ENCODE measurements at regions not wholly inside any gene's neighbourhood (a gene's known extent, or its start where the extent isn't known, plus 50 kb on each side); places are given as distances from the start of the nearest gene placed in this dataset.
A peak's percentile ranks its signal among the peaks of the same experiment; 100 is the strongest.

DNA sequence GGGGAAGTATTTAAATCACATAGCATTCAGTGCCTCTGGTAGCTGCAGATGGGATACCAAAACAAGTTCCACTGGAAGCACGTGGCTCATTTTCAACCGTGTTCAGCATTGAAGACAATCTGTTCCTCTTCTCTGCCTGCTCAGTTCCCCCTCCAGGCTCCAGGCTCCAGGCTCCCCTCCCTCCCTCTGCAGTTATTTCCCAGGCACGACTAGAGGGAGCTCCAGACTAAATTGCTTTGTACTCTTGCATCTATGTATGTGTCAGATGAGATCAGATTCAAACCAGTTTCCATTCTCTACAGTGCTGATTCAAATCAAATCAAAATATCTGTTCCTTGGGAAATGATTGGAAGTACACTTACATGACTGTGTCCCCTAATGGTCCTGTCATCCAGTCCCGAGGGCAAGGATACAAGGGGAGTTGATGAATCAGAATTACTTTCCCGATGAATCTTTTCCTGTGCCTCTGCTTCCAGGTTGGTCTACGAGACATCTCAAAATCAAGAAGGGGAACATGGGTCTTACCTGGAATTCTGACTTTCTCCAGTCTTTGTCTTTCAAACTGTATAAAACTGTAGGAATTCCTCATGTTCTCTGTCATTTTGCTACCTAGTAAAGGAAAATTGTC lies 600.5 kb downstream of the EDEM1 start:
- no peak for TF ChIP-seq Cebpa-rat (IDR thresholded peaks at IDR 0.05)
- Histone ChIP-seq H3K4me1 (peaks cover 0 to 8% (median 0%) of the 10 kb centered on the region in 10 experiments; a peak in 1 of 20 replicates), H3K4me3 (no peak overlapping the region), H3K27ac (no peak overlapping the region), H4K20me1 (no peaks in the 10 kb centered on the region), H3K27me3 (no peaks in the 10 kb centered on the region), H3K9ac (no peak overlapping the region), H3K4me2 (no peak overlapping the region), H3K36me3 (no peaks in the 10 kb centered on the region), H3K9me3 (replicated peaks in 1 of 11) (no peaks in the 10 kb centered on the region)

DNA sequence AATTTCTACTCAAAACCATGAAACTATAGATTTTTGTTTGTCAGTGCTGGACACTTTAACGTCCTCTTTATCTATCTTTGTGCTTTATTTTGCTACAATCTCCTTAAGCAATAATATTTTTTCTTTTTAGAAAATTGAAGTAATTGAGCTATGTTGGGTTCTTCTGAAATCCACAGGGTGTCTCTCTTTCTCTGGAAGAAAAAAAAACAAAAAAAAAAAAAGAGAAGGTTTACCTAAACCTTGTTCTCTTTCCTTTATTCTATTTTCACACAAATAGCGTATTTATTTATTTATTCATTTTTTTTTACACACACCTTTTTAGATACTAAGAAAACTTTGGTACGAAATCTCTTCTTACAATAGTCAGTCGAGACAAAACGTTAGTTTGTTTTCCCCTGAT lies 601.0 kb downstream of the EDEM1 start:
- H3K4me2 ChIP-seq, result no peak overlapping the region
- H3K27me3 ChIP-seq, result no peaks in the 10 kb centered on the region
- H3K36me3 ChIP-seq, result no peaks in the 10 kb centered on the region
- H3K4me3 ChIP-seq, result no peak overlapping the region
- no peak overlapping the region for H3K9ac ChIP-seq
- H3K27ac ChIP-seq, result no peak overlapping the region
- no peak for TF ChIP-seq Cebpa-rat (IDR thresholded peaks at IDR 0.05)
- no peaks in the 10 kb centered on the region for H4K20me1 ChIP-seq
- peaks cover 0 to 8% (median 0%) of the 10 kb centered on the region in 10 experiments; a peak in 1 of 20 replicates for H3K4me1 ChIP-seq
- peaks cover 0 to 2% (median 0%) of the 10 kb centered on the region in 11 experiments; a peak in 3 of 22 replicates for H3K9me3 ChIP-seq (replicated peaks in 1 of 11)

DNA sequence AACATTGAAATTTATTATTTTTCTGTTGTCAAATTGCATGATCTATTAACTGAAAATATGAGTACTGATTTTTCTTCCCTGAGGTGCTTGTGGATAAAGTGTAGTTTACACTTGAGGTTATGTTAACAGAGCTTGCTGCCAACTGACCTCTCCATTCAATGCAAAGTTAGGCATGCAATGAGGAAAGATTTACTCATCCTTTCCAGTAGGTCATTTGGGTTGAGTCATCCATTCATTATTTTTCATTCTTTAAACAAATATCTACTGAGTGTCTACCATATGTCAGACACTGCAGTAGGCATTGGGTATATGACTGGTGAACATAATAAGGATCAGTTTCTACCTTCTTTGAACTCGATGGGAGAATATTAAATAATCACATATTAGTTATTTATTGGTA lies 604.1 kb downstream of the EDEM1 start:
- Histone ChIP-seq H3K27me3 (no peaks in the 10 kb centered on the region), H3K4me1 (peaks cover 0 to 8% (median 0%) of the 10 kb centered on the region in 10 experiments; a peak in 1 of 20 replicates), H3K9me3 (replicated peaks in 1 of 11) (peaks cover 0 to 17% (median 8%) of the 10 kb centered on the region in 11 experiments; a peak in 7 of 22 replicates), H3K4me3 (no peak overlapping the region), H3K36me3 (no peaks in the 10 kb centered on the region), H3K27ac (no peak overlapping the region), H4K20me1 (no peaks in the 10 kb centered on the region), H3K4me2 (no peak overlapping the region), H3K9ac (no peak overlapping the region)
- TF ChIP-seq Cebpa-rat (IDR thresholded peaks at IDR 0.05), result no peak

DNA sequence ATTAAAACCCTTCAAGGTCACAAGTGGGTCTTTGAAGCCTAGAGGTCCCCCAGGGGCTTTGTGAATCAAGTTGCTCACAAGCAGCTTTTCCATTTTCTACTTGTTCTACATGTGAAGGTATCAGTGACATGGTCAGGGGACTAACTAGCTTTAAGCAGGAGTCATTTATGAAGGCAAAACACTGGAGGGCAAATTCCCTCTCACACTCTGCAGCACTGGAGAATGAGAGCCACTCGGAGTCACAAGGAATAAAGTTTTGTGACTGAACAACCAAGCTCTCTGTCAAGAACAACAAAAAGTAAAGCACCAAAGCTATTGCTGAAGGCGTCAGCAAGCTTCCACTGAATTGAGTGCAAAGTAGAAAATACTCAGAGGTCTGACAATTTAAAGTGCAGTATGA lies 609.0 kb downstream of the EDEM1 start:
- no peak for TF ChIP-seq Cebpa-rat (IDR thresholded peaks at IDR 0.05)
- H3K4me3 ChIP-seq, result no peak overlapping the region
- H3K9me3 ChIP-seq (replicated peaks in 1 of 11), result peaks cover 0 to 17% (median 8%) of the 10 kb centered on the region in 11 experiments; a peak in 7 of 22 replicates
- no peak overlapping the region for H3K9ac ChIP-seq
- H3K4me1 ChIP-seq, result no peaks in the 10 kb centered on the region
- H3K4me2 ChIP-seq, result no peak overlapping the region
- H3K27me3 ChIP-seq, result no peaks in the 10 kb centered on the region
- no peaks in the 10 kb centered on the region for H4K20me1 ChIP-seq
- H3K36me3 ChIP-seq, result no peaks in the 10 kb centered on the region
- H3K27ac ChIP-seq, result no peak overlapping the region

DNA sequence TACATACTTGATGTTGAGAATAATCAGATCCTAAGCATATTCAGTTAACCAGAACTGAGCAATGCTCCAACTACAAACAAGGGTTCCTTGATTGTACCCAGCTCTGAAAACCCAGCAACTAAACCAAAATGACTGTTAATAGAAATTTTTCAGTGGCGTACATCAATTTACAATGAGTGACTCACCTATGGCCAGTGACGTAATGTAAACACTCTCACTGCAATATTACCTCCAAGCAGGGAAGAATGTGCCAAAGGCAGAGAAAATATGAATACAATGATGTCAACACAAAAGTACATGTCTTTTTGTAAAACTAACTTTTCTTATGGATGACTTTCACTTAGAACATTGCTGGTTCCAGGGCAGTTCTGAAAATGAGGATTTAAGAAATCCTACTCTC lies 611.3 kb downstream of the EDEM1 start:
- peaks cover 0 to 14% (median 8%) of the 10 kb centered on the region in 11 experiments; a peak in 6 of 22 replicates for H3K9me3 ChIP-seq (replicated peaks in 1 of 11)
- H4K20me1 ChIP-seq, result no peaks in the 10 kb centered on the region
- no peak for TF ChIP-seq Cebpa-rat (IDR thresholded peaks at IDR 0.05)
- no peak overlapping the region for H3K9ac ChIP-seq
- H3K4me3 ChIP-seq, result no peak overlapping the region
- H3K27me3 ChIP-seq, result no peaks in the 10 kb centered on the region
- no peak overlapping the region for H3K4me2 ChIP-seq
- H3K36me3 ChIP-seq, result no peaks in the 10 kb centered on the region
- H3K4me1 ChIP-seq, result no peaks in the 10 kb centered on the region
- H3K27ac ChIP-seq, result no peak overlapping the region

DNA sequence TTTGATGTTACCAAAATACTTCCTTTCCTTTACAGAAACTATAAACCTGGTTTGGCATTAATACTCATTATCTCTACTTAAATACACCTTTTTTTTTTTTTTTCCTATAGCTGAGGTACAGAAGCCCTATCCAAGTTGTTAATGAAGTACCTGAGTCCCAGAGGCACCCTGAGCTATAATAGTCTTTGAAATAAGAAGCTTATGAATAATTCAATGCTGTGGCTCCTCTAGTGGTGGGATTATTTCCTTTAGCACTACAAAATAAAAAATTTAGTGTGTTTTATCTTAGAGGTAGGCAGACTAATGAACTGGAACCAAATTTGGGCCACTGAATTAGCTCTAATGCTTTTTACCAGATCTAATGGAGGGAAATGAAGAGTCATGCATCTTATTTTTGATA lies 611.9 kb downstream of the EDEM1 start:
- Histone ChIP-seq H3K9me3 (replicated peaks in 1 of 11) (peaks cover 0 to 12% (median 4%) of the 10 kb centered on the region in 11 experiments; a peak in 3 of 22 replicates), H3K4me1 (no peaks in the 10 kb centered on the region), H3K27me3 (no peaks in the 10 kb centered on the region), H3K36me3 (no peaks in the 10 kb centered on the region), H3K4me2 (no peak overlapping the region), H3K27ac (no peak overlapping the region), H4K20me1 (no peaks in the 10 kb centered on the region), H3K4me3 (no peak overlapping the region), H3K9ac (no peak overlapping the region)
- TF ChIP-seq Cebpa-rat (IDR thresholded peaks at IDR 0.05), result no peak

DNA sequence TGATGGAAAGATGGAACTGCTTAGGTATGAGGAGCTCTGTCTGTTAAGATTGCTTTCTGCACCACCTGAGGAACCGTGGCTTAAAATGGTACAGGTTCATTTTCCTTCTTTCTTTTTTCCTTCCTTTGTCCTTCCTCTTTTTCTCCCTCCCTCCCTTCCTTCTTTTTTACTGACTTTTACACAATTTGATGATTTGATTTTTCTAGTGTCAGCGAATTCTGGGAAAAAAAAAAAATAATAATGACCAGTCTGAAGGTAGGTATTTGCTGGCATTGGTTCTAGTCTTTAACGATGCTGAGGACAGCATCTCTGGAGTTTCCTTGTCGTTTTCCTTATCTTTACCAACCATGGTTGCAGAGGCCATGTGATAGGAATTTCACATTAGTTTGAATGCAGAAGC lies 613.5 kb downstream of the EDEM1 start:
- no peaks in the 10 kb centered on the region for H3K27me3 ChIP-seq
- no peak for TF ChIP-seq Cebpa-rat (IDR thresholded peaks at IDR 0.05)
- H3K4me2 ChIP-seq, result no peak overlapping the region
- no peaks in the 10 kb centered on the region for H3K4me1 ChIP-seq
- H3K27ac ChIP-seq, result no peak overlapping the region
- no peaks in the 10 kb centered on the region for H3K9me3 ChIP-seq (replicated peaks in 1 of 11)
- no peak overlapping the region for H3K4me3 ChIP-seq
- H4K20me1 ChIP-seq, result no peaks in the 10 kb centered on the region
- H3K36me3 ChIP-seq, result no peaks in the 10 kb centered on the region
- no peak overlapping the region for H3K9ac ChIP-seq

DNA sequence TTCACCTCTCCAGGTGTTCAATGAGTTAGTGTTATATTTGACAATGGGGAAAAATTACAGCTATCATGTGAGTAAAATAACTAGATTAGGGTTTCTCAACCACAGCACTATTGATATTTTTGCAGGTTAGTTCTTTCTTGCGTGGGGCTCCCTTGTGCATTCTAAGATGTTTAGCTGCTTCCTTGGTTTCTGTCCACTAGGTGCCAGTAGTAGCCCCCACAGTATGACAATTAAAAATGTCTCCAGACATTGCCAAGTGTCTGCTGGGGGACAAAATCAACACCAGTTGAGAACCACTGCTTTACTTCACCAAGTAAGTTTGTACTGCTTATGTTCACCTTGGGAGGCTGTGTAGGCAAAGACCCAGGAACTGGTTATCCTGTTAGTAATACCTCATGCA lies 618.7 kb downstream of the EDEM1 start:
- H4K20me1 ChIP-seq, result no peaks in the 10 kb centered on the region
- no peaks in the 10 kb centered on the region for H3K27me3 ChIP-seq
- H3K27ac ChIP-seq, result no peak overlapping the region
- H3K4me2 ChIP-seq, result no peak overlapping the region
- no peaks in the 10 kb centered on the region for H3K9me3 ChIP-seq (replicated peaks in 1 of 11)
- TF ChIP-seq Cebpa-rat (IDR thresholded peaks at IDR 0.05), result no peak
- H3K4me1 ChIP-seq, result peaks cover 0 to 19% (median 5%) of the 10 kb centered on the region in 10 experiments; a peak in 9 of 20 replicates
- no peak overlapping the region for H3K9ac ChIP-seq
- H3K36me3 ChIP-seq, result no peaks in the 10 kb centered on the region
- H3K4me3 ChIP-seq, result no peak overlapping the region

DNA sequence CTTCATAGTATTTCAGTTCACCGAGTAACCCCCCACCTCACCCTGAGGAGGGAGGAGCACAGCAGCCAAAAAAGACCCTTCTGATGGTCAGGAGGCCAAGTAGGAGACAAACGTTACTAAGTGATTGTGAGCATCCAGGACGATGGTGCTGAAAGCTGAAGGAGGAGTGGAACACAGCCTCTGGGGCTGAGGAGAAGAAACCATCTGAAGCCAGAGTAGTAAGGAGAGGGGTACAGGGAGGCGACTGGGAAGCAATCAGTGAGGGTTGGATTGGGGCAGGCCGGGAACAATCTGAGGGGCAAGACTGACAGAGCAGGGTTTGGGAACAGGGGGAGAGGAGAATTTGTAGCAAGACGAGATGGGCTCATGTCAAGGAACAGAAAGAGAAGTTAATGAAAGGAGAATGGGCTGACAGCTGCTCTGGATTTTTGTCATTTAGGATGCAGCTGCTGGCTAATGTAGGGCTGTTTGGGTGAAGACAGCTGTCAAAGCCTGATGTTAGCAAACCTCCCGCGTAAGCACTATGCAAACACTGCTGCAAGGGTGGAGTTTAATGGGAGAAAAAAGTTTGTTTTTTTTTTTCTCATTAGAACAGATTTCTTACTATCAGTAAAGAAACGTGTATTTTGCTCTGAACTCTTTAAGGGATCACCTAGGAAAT lies 622.2 kb downstream of the EDEM1 start:
- Histone ChIP-seq H3K27me3 (no peaks in the 10 kb centered on the region), H4K20me1 (no peaks in the 10 kb centered on the region), H3K36me3 (no peaks in the 10 kb centered on the region), H3K4me2 (peak overlapping the region in 3 of 11 experiments; percentile 31 to 41 (median 33); a peak in 5 of 22 replicates), H3K4me1 (peaks cover 0 to 26% (median 10%) of the 10 kb centered on the region in 10 experiments; a peak in 9 of 20 replicates), H3K9ac (no peak overlapping the region), H3K9me3 (replicated peaks in 1 of 11) (no peaks in the 10 kb centered on the region), H3K4me3 (no peak overlapping the region), H3K27ac (no peak overlapping the region)
- TF ChIP-seq Cebpa-rat (IDR thresholded peaks at IDR 0.05), result no peak

DNA sequence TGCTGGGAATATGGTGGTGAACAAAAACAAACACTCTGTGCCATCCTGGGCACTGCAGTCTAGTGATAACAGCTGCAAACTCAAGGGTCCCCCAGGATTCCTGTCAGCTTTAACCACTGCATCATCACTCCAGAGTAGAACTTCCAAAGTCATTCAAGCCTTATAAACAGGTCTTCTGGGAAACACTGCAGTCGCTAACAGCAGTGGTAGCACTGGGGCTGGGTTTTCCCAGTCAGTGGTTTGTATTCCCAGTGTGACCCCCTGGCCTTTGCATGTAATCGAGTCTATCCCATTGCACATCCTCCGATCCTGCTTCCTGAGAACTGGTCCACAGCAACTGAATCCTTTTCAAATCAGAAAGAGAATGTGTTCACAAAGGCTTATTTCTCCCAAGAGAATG lies 623.5 kb downstream of the EDEM1 start:
- Histone ChIP-seq H3K4me1 (peaks cover 0 to 26% (median 10%) of the 10 kb centered on the region in 10 experiments; a peak in 9 of 20 replicates), H3K4me3 (no peak overlapping the region), H3K9me3 (replicated peaks in 1 of 11) (no peaks in the 10 kb centered on the region), H3K4me2 (peak overlapping the region in 7 of 11 experiments; percentile 6 to 49 (median 32); a peak in 13 of 22 replicates), H3K36me3 (no peaks in the 10 kb centered on the region), H3K27me3 (no peaks in the 10 kb centered on the region), H4K20me1 (no peaks in the 10 kb centered on the region), H3K9ac (no peak overlapping the region), H3K27ac (no peak overlapping the region)
- no peak for TF ChIP-seq Cebpa-rat (IDR thresholded peaks at IDR 0.05)

All from BLaER1 treated with 17β-estradiol and CSF1 and Interleukin-3, amounts not matched to agents 10 nM and 100 nM (cell line).